ENCODE measurements at regions not wholly inside any gene's neighbourhood (a gene's known extent, or its start where the extent isn't known, plus 50 kb on each side); places are given as distances from the start of the nearest gene placed in this dataset.

- TF ChIP-seq USF1 (IDR thresholded peaks at IDR 0.05; ENCODE audit: borderline replicate concordance, extremely low read length, insufficient read depth, low read depth, low read length) (peak; percentile 37), JUND (IDR thresholded peaks at IDR 0.05; ENCODE audit: low read depth, low read length) (no peak), HDAC2 (IDR thresholded peaks at IDR 0.05) (no peak), NFYB (IDR thresholded peaks at IDR 0.05; ENCODE audit: insufficient read depth, low read depth, low read length) (peak; percentile 91)
- RAD21 ChIA-PET (ENCODE audit: unreplicated experiment): no interaction called here
- Histone ChIP-seq H2AFZ (ENCODE audit: control insufficient read depth, low read depth, low read length) (no peak overlapping the region), H3K9me3 (replicated peaks; ENCODE audit: control insufficient read depth, insufficient read depth, low read length) (no peaks in the 10 kb centered on the region), H3K27ac (ENCODE audit: control insufficient read depth, insufficient read depth) (no peak overlapping the region), H3K79me2 (ENCODE audit: control insufficient read depth, insufficient read depth, low read length) (no peaks in the 10 kb centered on the region), H3K27me3 (replicated peaks in 1 of 2; ENCODE audit: control insufficient read depth in 2 of 2, insufficient read depth in 2 of 2, low read length in 1 of 2) (no peaks in the 10 kb centered on the region), H3K36me3 (ENCODE audit: control insufficient read depth in 2 of 2, insufficient read depth in 2 of 2, low read length in 1 of 2) (no peaks in the 10 kb centered on the region), H3K4me3 (no peak overlapping the region), H3K9ac (ENCODE audit: control insufficient read depth, insufficient read depth, low read length) (no peak overlapping the region), H3K4me1 (ENCODE audit: control insufficient read depth, insufficient read depth, low read length) (no peaks in the 10 kb centered on the region), H3K4me2 (ENCODE audit: control insufficient read depth, insufficient read depth) (no peak overlapping the region), H4K20me1 (ENCODE audit: control insufficient read depth, insufficient read depth) (no peaks in the 10 kb centered on the region)
- in situ Hi-C loops (cut with MboI) (no loop called here), intact Hi-C loops (cut with micrococcal nuclease; ENCODE audit: unreplicated experiment) (no loop called here)
- CTCF ChIA-PET: no interaction called here
- FAIRE-seq: no peak
- no TSS peak for BruUV-seq (replicated peaks)
- POLR2A ChIA-PET: no interaction called here
- SMC1A ChIA-PET (ENCODE audit: uncharacterized antibody, unreplicated experiment): interaction anchor here (0.6 kb wide), 1 partner anchor 713 kb away, joined by 3 read pairs; no protein-coding TSS in a partner anchor
- WGBS (ENCODE audit: insufficient coverage, insufficient replicate concordance, low lambda C conversion rate, missing lambda C conversion rate): 13% methylated on average over 2 of the region's 2 CpGs
- DNase-seq (ENCODE audit: low read depth, low spot score): no peak
- no peak for ATAC-seq
Measured at GRCh38 chr11:79514695-79515094, 73.9 kb upstream of the TENM4 start.

- Histone ChIP-seq H3K9me3 (replicated peaks; ENCODE audit: control insufficient read depth, insufficient read depth, low read length) (no peaks in the 10 kb centered on the region), H3K79me2 (ENCODE audit: control insufficient read depth, insufficient read depth, low read length) (no peaks in the 10 kb centered on the region), H3K4me2 (ENCODE audit: control insufficient read depth, insufficient read depth) (no peak overlapping the region), H3K27ac (ENCODE audit: control insufficient read depth, insufficient read depth) (no peak overlapping the region), H3K27me3 (replicated peaks in 1 of 2; ENCODE audit: control insufficient read depth in 2 of 2, insufficient read depth in 2 of 2, low read length in 1 of 2) (no peaks in the 10 kb centered on the region), H2AFZ (ENCODE audit: control insufficient read depth, low read depth, low read length) (no peak overlapping the region), H3K36me3 (ENCODE audit: control insufficient read depth in 2 of 2, insufficient read depth in 2 of 2, low read length in 1 of 2) (no peaks in the 10 kb centered on the region), H3K4me3 (no peak overlapping the region), H3K4me1 (ENCODE audit: control insufficient read depth, insufficient read depth, low read length) (no peaks in the 10 kb centered on the region), H4K20me1 (ENCODE audit: control insufficient read depth, insufficient read depth) (no peaks in the 10 kb centered on the region), H3K9ac (ENCODE audit: control insufficient read depth, insufficient read depth, low read length) (no peak overlapping the region)
- RAD21 ChIA-PET (ENCODE audit: unreplicated experiment): no interaction called here
- TF ChIP-seq IRF3 (IDR thresholded peaks at IDR 0.05) (no peak), BCL11A (IDR thresholded peaks at IDR 0.05; ENCODE audit: low read depth, low read length) (no peak), GATAD2B (conservative IDR thresholded peaks at IDR 0.05; ENCODE audit: low read depth) (no peak), SMAD5 (IDR thresholded peaks at IDR 0.05; ENCODE audit: low read depth) (no peak), CBX5 (IDR thresholded peaks at IDR 0.05; ENCODE audit: low read depth) (no peak), EGR1 (IDR thresholded peaks at IDR 0.05; ENCODE audit: borderline replicate concordance in 1 of 2, low read depth in 2 of 2, low read length in 2 of 2) (no peak), ASH2L (IDR thresholded peaks at IDR 0.05; ENCODE audit: borderline replicate concordance, low read depth) (no peak)
- intact Hi-C loops (cut with micrococcal nuclease; ENCODE audit: unreplicated experiment): no loop called here
- CTCF ChIA-PET: no interaction called here
- in situ Hi-C loops (cut with MboI): no loop called here
- FAIRE-seq: no peak
- no peak for ATAC-seq
- SMC1A ChIA-PET (ENCODE audit: uncharacterized antibody, unreplicated experiment): interaction anchor here (0.6 kb wide), 1 partner anchor 714 kb away, joined by 3 read pairs; no protein-coding TSS in a partner anchor
- DNase-seq (ENCODE audit: low read depth, low spot score): no peak
- no TSS peak for BruUV-seq (replicated peaks)
- POLR2A ChIA-PET: no interaction called here
- WGBS (ENCODE audit: insufficient coverage, insufficient replicate concordance, low lambda C conversion rate, missing lambda C conversion rate): 0% methylated on average over 4 of the region's 4 CpGs
Measured at GRCh38 chr11:79514290-79514689, 73.5 kb upstream of the TENM4 start.
